T1000 (cell line): ENCODE measurements at regions not wholly inside any gene's neighbourhood (a gene's known extent, or its start where the extent isn't known, plus 50 kb on each side); places are given as distances from the start of the nearest gene placed in this dataset.
A peak's percentile ranks its signal among the peaks of the same experiment; 100 is the strongest.

Source experiments
- DNase-seq: peaks from one replicate; lab custom pipeline; 2025; ENCODE audit warnings: mixed read lengths; lab: John Stamatoyannopoulos, UW

DNA sequence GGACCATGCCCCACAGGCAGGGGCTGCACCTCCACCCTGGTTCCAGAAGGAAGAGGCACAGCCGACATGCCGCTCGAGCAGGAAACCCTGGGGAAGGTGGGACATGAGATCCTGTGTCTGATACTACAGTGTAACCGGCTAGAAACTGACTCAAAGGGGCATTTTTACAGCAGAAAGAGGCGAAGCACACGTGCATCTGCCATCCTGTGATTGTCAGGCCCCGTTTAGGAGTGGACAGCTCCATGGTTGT is 62.7 kb downstream of the SIK1 start:
- DNase-seq: no peak

DNA sequence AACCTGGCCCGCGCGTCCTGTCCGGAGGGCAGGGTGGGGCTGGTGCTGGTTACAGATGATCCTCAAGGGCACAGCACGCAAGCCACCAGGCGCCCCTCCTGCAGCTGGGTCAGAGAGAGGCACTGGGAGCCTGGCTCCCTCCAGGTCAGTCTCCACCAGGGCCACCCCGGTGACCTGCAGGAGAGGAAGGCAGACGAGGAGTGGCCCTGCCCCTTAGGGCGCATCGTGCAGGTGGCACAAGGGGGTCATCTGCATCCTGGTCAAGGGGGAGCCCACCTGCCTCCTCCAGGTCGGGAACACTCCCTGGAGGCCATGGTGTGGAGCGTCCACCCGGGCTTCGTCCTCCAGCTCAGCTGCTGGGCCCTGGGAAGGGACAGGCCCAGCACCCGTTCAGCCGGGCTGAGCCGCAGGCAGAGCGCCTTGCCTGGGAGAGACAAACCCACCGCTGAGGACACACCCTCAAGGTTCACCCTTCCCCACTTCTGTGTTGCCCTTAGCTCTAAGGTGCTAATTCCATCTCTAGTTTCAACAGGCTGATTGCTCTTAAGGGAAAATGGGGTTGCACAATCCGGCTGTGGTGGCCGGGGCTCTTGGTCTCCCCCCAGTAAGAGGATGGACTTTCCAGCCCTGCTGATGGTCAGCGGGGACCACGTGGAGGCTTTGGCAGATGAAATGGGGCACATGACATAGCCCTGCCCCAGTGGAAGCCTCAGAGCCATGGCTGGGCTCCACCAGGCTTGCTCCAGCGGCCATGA is 63.2 kb downstream of the SIK1 start:
- no peak for DNase-seq

DNA sequence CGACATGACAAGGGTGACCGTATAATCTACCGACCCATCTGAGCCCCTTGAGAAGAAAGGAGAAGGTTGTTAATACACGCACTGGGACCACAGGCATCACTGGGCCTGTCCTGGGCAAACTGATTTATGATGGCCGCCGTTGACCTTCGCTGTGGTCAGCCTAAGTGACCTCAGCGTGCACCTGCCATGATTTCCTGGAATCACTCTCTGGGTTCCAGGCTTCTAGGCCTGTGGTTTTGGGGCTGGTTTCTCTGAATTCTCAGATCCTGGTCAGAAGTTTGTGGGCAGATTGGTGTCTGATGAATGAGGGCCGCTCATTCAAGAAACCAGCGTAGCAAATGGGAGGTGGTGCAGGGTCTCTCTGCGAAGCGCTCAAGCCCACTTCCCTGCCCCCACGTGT is 64.0 kb downstream of the SIK1 start:
- DNase-seq: no peak

DNA sequence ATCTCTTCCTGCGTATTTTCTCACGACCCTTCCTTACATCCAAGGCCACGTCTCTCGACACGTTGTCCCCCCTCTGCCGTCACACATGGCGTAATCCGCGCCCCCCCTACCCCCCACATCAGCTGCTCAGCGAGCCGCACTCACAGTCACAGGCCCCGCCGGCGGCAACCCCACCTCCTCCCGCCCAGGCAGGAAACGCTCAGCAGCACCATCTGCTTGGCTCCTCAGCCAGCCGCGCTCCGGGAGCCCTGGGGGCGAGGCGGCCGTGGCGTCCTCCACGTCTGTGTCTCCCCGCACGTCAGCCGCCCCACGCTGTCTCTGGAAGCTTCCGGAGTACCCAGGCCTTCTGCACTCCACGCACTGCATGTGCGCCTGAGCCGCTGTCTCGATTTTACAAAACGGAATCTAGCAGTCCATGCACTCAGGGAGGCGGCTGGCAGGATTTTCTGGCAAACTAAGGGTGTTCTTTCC is 64.6 kb downstream of the SIK1 start:
- DNase-seq: peak; percentile 40

DNA sequence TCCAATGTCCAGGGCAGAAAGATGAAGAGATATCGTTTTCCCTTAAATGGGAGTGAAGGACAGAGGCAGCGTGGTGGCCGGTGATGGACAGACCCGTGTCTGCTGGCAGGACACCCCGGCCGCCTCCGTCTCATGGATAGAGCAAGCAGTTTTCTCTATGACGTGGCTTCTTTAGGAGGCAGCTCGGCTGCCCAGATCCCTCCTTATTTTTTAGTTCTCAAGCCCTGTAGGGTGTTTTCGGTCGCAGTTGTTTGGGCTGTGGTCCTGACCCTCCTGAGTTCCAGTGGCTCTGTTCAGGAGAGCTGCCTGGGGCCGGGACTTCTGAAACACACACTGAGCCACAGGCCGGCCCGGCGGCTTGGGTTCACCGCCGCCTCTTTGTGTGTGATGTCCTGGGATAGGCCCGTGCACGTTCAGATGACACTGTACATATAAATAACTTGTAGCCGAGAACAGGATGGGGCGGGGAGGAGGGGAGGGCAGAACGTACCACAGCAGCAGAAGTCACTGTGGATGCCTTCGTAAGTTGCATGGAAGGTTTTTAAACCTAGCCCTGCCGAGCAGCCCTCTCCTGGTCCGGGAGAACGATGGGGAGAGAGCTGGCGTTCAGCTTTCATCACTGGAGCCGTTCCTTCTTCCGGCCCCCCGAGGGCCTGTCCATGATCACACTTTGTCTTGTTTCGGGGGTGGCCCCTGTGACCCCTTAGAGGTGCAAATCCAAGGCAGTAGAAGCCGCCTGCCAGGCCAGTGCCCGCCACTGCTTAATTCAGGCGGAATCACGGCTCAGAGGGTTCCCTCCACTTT is 65.2 kb downstream of the SIK1 start:
- no peak for DNase-seq

DNA sequence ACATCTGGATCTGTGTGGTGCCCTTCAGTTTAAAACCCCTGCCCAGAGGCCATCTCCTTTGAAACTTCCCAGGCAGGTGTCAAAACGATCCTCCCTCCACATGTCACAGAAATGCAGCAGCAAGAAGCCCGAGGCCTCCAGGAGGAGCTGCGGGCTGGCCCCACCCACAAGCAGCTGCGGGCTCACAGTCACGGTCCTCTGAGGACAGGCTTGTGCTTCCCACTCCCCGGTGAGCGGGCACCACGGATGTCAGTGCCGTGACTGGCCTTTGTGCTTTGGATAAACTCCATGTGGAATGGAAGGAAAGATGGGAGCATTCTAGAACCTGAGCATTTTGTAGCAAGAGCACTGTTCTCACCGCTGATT is 65.8 kb downstream of the SIK1 start:
- no peak for DNase-seq

DNA sequence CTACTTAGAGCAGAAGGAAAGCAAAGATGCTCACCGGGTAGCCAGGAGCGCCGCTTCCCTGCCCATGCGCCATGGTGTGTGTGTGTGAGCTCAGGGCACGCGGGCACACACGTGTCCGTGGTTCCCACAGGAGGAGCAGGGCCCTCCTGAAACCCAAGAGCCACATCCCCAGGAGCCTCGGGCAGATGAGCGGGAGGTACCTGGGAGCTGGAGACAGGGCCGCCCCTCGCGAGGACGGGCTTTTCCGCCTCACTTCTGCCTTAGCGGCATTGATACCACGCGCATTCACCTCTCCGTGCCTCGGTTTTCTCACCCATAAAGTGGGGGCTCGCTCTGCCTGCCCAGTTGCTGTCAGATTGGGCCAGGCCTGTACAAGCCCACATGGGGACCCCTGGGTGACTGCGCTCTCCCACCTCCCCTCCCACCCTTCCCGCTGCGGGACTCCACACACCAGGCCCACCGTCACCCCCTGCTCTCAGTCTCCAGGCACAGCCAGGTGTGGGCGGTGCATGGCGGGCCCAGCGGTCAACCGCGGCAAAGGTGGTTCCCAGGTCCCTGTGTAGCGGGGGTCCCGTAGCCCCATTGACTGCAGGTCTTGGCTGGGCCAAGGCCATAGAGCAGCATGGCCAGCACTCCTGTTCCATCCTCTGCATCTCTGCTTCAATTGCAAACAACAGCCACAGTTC is 66.3 kb downstream of the SIK1 start:
- DNase-seq: no peak

DNA sequence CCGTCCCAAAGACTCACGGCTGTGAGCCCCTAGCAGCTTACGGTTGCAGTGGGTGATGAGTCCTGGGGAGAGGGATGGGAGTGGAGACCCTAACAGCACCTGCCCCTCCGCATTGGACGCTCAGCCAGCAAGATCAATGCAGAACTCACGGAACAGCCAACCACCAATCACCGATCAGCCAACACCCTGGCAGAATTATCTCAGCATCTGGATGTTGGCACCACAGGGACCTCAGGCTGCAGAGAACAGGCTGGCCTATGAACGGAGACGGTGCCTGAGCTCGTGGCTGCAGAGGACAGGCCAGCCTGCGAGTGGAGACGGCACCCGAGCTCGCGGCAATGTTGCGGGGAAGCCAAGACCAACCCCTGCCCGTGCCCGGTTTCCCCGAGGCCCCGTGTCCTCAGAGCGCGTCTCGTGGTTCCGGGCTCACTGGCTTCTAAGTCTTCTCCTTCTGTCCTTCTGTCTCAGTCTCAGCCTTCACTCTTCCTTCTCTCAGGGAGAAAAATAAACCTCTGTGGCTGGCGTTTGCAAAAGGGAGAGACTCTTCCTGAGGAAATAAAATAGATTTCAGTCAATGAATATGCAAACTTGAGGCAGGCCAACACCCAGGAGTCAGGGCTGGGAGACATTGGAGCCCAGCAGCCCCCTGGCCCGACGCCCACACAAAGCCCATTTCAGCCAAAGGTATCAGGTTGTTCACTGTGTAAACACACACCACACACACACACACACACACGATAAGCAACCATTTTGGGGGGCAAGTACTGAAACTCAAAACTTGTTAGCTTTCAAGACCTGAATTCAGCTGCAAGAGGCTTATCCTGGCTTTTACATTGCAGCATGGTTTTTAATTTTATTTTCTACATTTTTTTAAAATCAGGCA is 67.8 kb downstream of the SIK1 start:
- no peak for DNase-seq

DNA sequence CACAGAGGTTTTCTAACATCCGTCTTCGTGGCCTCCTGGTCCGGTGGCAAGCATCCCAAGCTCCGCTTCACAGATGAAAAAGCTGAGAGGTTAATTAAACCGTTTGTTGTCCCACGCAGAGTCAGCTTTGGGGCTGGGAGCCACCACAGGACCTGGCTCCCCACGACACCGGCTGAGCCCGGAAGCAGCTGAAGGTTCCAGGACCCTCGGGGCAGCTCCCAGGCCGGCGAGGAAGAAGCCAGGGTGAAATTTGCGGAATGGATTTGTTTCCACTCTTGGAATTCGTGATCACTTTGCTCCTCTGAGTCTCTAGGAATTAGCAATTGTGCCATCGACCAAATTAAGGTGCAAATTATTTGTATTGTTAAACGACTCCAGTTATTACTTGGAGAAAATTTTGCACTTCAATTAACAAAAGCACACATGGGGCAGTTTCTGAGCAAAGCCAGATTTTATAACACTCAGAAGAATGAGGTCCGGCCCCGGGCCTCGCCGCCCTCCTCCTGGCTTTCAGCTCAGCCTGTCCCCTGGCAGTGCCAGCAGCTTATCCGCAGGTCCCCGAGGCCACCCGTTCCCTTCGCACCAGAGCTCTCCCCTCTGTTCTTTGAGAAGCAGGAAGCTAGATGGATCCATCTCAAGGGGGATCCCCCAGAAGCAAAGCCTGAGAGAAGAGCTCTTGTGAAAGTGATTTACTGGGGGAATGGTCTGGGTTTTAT is 69.1 kb downstream of the SIK1 start:
- DNase-seq: no peak

DNA sequence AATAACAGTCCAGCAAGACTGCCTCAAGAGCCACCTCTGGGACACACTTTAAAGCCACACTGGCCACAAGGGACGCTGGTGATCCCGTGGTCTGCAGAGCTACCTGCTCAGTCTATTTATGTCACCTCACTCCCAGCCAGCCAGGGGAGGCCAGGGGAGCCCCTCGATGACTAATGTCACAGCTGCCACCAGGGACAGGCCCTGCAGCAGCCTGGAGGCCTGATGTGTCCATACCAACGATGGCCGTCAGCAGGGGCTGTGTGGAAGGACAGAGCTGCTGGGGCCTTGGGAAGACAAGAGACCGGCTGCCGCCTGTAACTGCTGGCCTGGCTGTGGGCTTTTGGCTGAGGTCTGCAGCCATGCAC is 71.0 kb downstream of the SIK1 start:
- DNase-seq: no peak

DNA sequence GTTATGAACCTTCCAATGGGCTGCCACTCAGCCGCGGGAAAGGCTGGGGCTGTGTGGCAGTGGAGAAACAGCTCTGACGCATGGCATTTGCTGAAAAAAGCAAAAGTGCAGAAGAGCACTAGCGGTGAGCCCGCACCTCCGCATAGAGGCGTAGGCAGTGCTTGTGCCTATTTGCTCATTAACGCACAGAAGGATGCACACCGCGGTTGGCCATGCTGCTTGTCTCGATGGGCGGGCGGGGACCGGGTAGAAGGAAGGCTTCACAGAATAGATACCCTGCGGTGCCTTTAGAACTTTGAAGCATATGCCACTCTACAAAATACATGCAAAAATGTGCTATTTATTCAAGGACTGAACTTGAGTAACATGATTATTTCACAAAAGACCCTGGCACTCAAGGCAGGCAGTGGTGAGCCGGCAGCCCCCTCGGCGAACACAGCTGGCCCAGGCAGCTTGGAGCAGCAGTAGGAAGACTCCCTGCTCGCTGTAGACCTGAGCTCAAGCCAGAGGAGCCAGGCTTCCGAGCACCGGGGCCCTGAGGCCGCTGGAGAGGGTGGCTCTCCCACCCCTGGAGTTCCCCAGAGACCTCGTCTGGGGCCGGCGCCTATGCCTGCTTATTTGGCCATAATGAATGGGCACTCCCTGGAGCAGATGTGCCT is 71.5 kb downstream of the SIK1 start:
- no peak for DNase-seq

DNA sequence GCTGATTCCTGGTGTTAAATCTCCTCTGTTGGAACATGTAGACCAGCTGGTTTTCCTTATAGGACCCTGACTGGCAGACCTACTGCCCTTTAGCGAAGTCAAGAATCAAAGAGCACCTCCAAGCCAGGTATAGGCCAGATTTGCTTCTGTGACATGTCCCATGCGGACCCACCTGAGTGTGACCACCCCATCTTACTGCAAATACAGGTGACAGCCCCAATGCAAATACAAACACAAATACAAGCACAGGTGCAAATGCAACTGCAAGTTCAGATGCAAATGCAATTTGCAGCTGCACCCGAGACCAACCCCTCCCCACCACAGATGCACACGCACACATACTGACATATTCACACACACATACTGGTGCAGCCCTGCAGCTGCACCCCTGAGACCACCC is 72.3 kb downstream of the SIK1 start:
- DNase-seq: no peak

DNA sequence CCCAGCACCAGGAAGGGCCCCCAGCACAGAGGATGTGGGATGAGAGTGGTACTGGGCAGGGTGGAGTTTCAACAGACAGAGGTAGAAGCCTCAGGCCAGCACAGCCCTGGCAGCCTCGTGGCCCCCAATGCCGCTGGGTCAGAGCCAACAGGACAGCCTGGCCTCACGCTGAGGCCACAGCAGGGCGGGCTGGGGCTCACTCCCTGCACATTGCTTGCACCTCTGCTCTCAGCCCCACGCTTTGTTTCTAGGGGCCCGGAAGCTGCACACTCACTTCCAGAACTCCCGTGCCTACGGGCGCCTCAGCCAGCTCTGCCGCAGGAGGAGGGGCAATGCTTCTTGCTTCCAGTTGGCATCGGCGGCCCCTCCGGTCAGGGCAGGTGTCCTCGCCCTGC is 72.9 kb downstream of the SIK1 start:
- no peak for DNase-seq

DNA sequence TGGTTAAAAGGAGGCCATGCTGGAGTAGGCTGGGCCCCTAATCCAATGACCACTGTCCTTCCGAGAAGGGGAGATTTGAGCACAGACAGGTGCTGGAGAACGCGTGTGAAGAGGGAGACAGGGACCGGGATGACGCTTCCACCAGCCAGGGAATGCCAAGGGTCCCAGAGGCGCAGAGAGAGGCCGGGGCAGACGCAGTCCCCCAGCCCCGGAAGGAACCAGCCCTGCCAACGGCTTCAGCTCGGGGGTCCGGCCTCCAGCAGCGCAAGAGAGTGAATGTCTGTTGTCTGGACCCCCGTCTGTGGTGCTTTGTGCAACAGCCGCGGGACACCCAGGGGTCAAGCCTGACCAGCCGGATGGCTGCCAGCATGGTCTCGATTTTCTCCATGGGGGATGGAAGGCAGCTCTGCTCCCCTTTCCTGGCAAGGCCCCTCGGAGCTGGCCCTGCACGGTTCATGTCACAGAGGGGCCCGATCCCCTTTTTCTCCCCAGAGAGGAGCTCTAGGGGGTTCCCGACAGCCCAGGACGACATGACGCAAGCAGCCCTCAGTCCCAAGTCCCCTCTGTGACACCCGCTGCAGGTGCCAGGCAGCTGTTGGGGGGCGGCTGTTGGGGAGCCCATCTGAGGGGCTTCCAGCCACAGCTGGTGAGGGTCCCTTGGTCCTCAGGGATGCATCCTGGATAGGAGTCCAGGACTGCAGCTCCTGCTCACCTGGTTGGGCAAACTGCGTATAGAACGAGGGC is 73.5 kb downstream of the SIK1 start:
- no peak for DNase-seq

DNA sequence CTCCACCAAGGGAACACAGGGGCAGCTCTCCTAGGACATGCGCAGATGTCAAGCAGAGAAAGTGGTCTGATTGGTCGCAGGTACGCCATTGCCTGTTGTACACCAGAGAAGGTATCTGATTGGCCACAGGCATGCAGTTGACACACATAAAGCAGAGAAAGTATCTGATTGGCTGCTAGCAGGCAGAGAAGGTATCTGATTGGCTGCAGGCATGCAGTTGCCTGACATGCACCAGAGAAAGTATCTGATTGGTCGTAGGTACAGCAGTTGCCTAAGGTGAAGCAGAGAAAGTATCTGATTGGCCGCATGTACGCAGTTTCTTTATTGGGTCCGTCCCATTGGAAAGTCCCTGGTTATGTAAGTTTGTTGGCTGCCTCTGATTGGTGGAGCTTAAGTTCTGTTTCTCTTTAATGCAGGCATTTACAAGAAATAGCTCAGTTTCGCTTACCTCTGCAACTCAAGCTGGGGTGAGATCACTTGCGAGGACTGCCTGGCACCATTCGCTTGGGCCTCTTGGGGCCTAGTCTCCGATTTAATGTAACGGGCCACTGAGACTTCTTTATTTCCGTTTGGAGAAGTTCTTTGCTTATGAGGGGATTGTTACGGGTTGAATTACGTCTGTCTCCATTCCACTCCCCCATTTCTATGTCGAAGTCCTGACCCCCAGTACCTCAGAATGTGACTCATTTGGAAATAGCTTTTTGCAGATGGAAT is 74.2 kb downstream of the SIK1 start:
- DNase-seq: no peak

DNA sequence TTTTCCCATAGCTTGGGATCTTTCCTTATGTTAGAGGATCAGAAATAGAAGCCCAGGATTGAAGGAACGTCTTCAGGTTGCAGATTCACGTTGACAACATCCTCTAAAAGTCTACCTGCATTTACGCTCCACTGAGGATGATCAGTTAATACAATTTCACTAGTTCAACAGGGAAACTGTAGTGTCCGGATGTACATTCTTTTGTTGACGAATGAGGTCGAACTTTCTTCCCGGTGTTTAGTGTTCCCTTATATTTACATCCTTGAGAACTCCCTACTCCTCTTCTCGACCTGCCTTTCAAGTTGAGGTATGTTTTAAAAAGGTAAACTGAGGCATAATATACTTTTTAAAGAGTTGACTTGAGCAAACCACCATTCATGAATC is 74.8 kb downstream of the SIK1 start:
- DNase-seq: no peak

DNA sequence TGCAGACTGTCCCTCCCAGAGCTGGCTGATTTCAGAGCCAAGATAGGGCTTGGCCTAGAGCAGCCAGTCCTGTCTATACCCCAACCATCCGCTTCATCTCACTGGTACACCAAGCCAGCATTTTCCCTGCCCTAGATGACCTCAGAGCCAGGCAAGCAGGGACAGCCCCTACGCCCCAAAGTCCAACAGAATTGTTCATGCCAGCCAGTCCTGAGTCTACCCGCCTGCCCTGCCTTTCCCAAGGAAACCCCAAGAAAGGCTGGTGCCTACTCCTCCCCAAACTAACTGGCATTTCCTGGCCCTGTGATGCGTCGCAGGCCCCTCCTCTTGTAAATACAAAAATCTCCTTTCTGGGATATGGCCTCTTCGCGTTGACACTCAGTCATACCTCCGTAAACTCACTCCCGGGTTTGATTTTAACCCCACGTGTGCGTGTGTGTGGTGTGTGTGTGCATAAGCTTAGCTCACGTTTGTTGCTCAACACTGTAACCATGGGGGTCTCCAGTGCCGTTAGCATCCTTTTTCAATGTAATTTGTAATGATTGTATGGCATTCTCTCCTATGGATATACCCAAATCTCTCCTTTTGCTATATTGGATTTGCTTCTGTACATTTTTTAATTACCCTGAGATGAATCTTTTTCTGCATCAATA is 75.3 kb downstream of the SIK1 start:
- DNase-seq: no peak

DNA sequence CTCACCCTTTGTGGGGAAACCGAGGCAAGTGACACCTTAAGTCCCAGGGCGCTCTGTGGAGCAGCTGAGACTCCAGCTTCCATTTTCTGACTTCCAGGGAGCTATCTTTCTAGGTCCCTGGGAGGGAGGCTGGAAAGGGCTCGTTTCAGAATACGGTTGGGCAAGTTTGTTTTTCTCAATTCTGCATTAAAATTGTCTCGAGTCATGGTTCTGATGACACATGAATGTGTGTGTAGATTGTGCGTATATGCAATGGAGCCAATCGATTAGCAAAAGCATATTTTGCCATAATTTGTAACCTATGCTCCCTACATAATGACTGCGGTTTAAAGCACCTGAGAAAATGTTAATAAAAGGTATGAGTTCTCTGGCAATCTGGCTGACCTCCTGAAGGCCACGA is 77.3 kb downstream of the SIK1 start:
- DNase-seq: no peak

DNA sequence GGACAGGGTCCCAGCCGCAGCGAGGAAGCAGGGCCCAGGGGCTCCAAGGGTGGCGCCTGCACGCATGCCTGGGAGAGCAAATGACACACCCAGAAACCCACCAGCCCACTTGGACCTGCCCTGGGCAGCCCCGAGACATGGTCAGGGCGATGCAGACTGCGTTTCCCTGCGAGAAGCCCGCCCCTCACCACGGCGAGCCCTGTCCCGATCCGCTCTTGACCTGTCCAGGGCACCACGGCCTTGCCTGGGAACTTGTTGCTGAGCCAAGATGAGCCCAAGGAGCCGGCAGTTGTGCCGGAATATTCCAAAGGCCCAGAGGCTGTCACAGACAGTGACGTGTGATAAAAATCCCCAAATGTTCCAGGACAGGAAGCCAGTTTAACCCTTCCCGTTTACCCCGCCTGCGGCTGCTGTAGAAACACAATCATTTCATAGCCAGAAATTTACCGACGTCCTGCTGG is 78.1 kb downstream of the SIK1 start:
- no peak for DNase-seq
